Osteoblast (primary cell): ENCODE measurements at regions not wholly inside any gene's neighbourhood (a gene's known extent, or its start where the extent isn't known, plus 50 kb on each side); places are given as distances from the start of the nearest gene placed in this dataset.

Experiments used
- DNase-seq: peaks from one replicate; pipeline ENCODE4 v3.0.0; 2011; ENCODE audit warnings: low spot score, mixed read lengths; ENCODE audit not compliant: insufficient read length; ENCODE audit errors: missing footprints
- H2AFZ ChIP-seq: 2 replicates; pipeline ENCODE4 v1.6.0; 2011; ENCODE audit warnings: mild to moderate bottlenecking, low read length
- H3K27ac ChIP-seq: 2 replicates; pipeline ENCODE4 v1.5.1; 2011; ENCODE audit warnings: mild to moderate bottlenecking, low read depth, low read length, moderate library complexity
- H3K27me3 ChIP-seq: 2 replicates; pipeline ENCODE4 v1.6.0; 2012; ENCODE audit warnings: mild to moderate bottlenecking, control low read depth, inconsistent platforms, low read length, moderate library complexity; ENCODE audit not compliant: insufficient read depth
- H3K36me3 ChIP-seq: 2 replicates; pipeline ENCODE4 v1.5.1; 2011; ENCODE audit warnings: mild to moderate bottlenecking, low read length, control low read depth, moderate library complexity; ENCODE audit not compliant: insufficient read depth
- H3K4me1 ChIP-seq: 2 replicates; pipeline ENCODE4 v1.5.1; 2011; ENCODE audit warnings: mild to moderate bottlenecking, low read length, control low read depth, moderate library complexity; ENCODE audit not compliant: insufficient read depth
- H3K4me2 ChIP-seq: 2 replicates; pipeline ENCODE4 v1.6.0; 2011; ENCODE audit warnings: mild to moderate bottlenecking, low read length; ENCODE audit not compliant: insufficient read depth
- H3K4me3 ChIP-seq: fragments of 200-600 bp; sonication (generic); 3 replicates; pipeline ENCODE4 v1.5.1; 2012; ENCODE audit warnings: mild to moderate bottlenecking, low read length, inconsistent platforms; ENCODE audit not compliant: insufficient read depth
- H3K79me2 ChIP-seq: 2 replicates; pipeline ENCODE4 v1.6.0; 2012; ENCODE audit warnings: mild to moderate bottlenecking, low read length, control low read depth, inconsistent platforms; ENCODE audit not compliant: insufficient read depth
- H3K9me3 ChIP-seq: 2 replicates; pipeline ENCODE4 v1.5.1; 2011; ENCODE audit warnings: low read depth, low read length, control low read depth
- H4K20me1 ChIP-seq: 2 replicates; pipeline ENCODE4 v1.6.0; 2012; ENCODE audit warnings: mild to moderate bottlenecking, low read length, control low read depth; ENCODE audit not compliant: insufficient read depth
- CTCF ChIP-seq: IDR thresholded peaks from 2 replicates; pipeline ENCODE4 v1.5.1; 2011; ENCODE audit warnings: mild to moderate bottlenecking, low read depth, low read length, moderate library complexity; ENCODE audit errors: extremely low read depth

DNA sequence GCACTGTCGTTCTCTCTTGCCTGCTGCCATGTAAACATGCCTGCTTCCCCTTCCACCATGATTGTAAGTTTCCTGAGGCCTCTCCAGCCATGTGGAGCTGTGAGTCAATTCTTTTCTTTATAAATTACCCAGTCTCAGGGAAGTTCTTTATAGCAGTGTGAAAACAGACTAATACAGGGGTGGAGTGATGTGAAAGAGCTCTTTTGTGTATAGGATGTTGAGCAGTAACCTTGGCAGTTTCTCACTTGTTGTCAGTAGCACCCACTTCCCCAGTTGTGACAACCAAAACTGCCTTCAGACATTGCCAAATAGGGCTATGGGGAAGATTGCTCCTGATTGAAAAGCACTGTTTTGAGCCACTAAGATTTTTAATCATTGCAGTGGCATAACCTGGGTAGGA lies 552.2 kb upstream of the ZNF462 start:
- Histone ChIP-seq H2AFZ (no peak overlapping the region), H3K4me2 (no peak overlapping the region), H3K79me2 (no peaks in the 10 kb centered on the region), H4K20me1 (no peaks in the 10 kb centered on the region), H3K9me3 (no peaks in the 10 kb centered on the region), H3K27me3 (no peaks in the 10 kb centered on the region), H3K4me3 (no peak overlapping the region), H3K4me1 (no peaks in the 10 kb centered on the region), H3K36me3 (no peaks in the 10 kb centered on the region), H3K27ac (no peak overlapping the region)
- no peak for TF ChIP-seq CTCF
- DNase-seq = no peak

- no peaks in the 10 kb centered on the region for H3K79me2 ChIP-seq
- H3K4me2 ChIP-seq = no peak overlapping the region
- H3K9me3 ChIP-seq = no peaks in the 10 kb centered on the region
- no peak for DNase-seq
- no peak for TF ChIP-seq CTCF
- H3K4me1 ChIP-seq = no peaks in the 10 kb centered on the region
- H3K4me3 ChIP-seq = no peak overlapping the region
- H2AFZ ChIP-seq = no peak overlapping the region
- no peak overlapping the region for H3K27ac ChIP-seq
- no peaks in the 10 kb centered on the region for H3K36me3 ChIP-seq
- no peaks in the 10 kb centered on the region for H3K27me3 ChIP-seq
- no peaks in the 10 kb centered on the region for H4K20me1 ChIP-seq
Measured at GRCh38 chr9:106312906-106313305, 550.1 kb upstream of the ZNF462 start.

DNA sequence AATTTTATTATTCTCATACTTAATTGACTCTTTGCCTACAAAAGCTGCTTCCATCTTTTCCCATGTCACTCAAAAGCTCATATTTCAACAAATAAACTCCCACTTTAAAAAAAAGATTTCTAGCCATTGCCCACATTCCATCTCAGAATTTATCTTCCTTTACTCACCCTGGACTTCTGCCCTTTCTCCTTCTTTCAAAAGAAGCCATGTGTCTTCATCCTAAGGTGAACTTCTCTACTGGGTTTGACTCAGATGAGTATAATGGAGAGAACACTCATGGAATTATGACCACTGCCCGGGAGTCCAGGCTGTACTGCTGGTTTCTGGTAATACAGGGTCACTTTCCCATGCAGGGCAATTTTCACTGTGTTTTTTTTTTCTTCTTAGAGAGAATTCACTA lies 548.5 kb upstream of the ZNF462 start:
- no peaks in the 10 kb centered on the region for H3K4me1 ChIP-seq
- no peaks in the 10 kb centered on the region for H3K27me3 ChIP-seq
- H3K4me3 ChIP-seq = no peak overlapping the region
- H4K20me1 ChIP-seq = no peaks in the 10 kb centered on the region
- no peaks in the 10 kb centered on the region for H3K36me3 ChIP-seq
- no peak for DNase-seq
- no peaks in the 10 kb centered on the region for H3K79me2 ChIP-seq
- H3K27ac ChIP-seq = no peak overlapping the region
- H2AFZ ChIP-seq = no peak overlapping the region
- TF ChIP-seq CTCF = no peak
- H3K4me2 ChIP-seq = no peak overlapping the region
- H3K9me3 ChIP-seq = no peaks in the 10 kb centered on the region

DNA sequence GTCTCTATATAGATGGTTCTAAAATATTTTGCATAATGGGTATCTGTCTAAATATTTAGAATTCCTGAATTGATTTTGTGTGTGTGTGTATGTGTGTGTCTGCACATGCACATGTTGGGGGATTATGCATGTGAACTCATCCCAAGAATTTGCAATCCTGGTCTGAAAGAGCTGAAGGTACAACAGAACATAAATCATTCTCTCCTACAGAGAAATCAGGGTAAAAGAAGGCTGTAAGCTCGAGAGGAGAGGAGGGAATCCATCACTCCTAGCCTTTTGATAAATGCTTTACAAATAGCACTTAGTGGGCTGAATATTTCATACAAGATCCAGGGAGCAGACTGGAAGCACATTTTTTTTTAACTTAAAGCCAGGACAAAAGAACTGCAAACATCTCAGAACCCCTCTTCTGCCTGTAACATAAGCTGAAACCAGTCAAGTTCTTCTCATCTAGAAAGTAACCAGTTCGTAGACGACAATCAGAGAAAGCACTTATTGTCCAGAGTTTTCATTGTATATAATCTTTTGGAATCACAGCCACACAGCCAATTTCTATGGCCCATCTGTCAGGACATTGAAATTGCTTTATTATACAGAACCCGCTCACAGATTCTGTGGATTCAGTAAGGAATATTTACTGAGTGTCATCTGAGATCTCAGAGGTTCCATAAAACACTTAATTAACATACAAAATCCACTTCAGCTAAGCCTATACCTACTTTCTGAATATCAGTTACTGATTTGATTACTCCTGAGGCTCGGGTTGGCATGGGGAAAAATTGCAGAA lies 541.4 kb upstream of the ZNF462 start:
- no peak for TF ChIP-seq CTCF
- Histone ChIP-seq H3K27me3 (no peaks in the 10 kb centered on the region), H3K4me3 (no peak overlapping the region), H3K27ac (no peak overlapping the region), H3K9me3 (no peaks in the 10 kb centered on the region), H2AFZ (no peak overlapping the region), H3K4me1 (no peaks in the 10 kb centered on the region), H3K4me2 (no peak overlapping the region), H3K36me3 (no peaks in the 10 kb centered on the region), H4K20me1 (no peaks in the 10 kb centered on the region), H3K79me2 (no peaks in the 10 kb centered on the region)
- no peak for DNase-seq
